ENCODE measurements at regions not wholly inside any gene's neighbourhood (a gene's known extent, or its start where the extent isn't known, plus 50 kb on each side); places are given as distances from the start of the nearest gene placed in this dataset.
A peak's percentile ranks its signal among the peaks of the same experiment; 100 is the strongest.

GRCh38 chr5:173452119-173452905 lies 124.1 kb upstream of the STC2 start:
- H3K27me3 Mint-ChIP-seq, result peaks cover 3% of the 10 kb centered on the region
- ChIA-PET CTCF (interaction anchor here (0.8 kb wide), 1 partner anchor 202 kb away, joined by 3 read pairs; no protein-coding TSS in a partner anchor), POLR2A (no interaction called here)
- H3K4me1 Mint-ChIP-seq (ENCODE audit: low read depth), result no peaks in the 10 kb centered on the region
- intact Hi-C loops (cut with micrococcal nuclease), result no loop called here
- H3K27ac Mint-ChIP-seq, result no peak overlapping the region
- H3K9me3 Mint-ChIP-seq, result no peaks in the 10 kb centered on the region
- DNase-seq, result no peak
- H3K4me3 Mint-ChIP-seq, result no peak overlapping the region
- no peaks in the 10 kb centered on the region for H3K36me3 Mint-ChIP-seq

GRCh38 chr5:173451651-173452050 lies 123.4 kb upstream of the STC2 start:
- DNase-seq, result no peak
- Mint-ChIP-seq H3K27me3 (peaks cover 3% of the 10 kb centered on the region), H3K4me3 (no peak overlapping the region), H3K4me1 (ENCODE audit: low read depth) (no peaks in the 10 kb centered on the region), H3K27ac (no peak overlapping the region), H3K36me3 (no peaks in the 10 kb centered on the region), H3K9me3 (no peaks in the 10 kb centered on the region)
- POLR2A ChIA-PET, result no interaction called here
- intact Hi-C loops (cut with micrococcal nuclease), result no loop called here
- CTCF ChIA-PET, result no interaction called here

DNA sequence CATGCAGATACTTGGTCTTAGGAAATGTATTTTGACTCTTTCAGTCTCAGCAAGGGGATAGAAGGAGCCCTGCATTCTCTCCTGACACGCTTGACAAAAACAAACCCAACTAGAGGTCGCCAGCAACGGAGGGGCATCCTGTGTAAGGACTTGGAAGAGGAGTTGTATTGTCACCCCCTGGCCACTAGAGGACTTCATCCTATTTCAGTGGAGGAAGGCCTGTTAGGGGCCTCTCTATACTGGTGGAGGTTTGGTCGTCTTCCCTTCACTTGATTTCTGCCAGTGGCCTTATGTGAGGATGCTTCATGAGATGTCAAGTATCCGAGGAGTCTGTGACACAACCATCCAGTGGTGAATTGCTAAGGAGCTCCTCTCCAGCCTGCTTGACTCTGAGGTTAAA lies 122.8 kb upstream of the STC2 start:
- intact Hi-C loops (cut with micrococcal nuclease), result no loop called here
- Mint-ChIP-seq H3K27me3 (peaks cover 3% of the 10 kb centered on the region), H3K9me3 (no peaks in the 10 kb centered on the region), H3K27ac (no peak overlapping the region), H3K4me3 (no peak overlapping the region), H3K4me1 (ENCODE audit: low read depth) (no peaks in the 10 kb centered on the region), H3K36me3 (no peaks in the 10 kb centered on the region)
- CTCF ChIA-PET, result interaction anchor here (1.0 kb wide), 1 partner anchor 14 kb away, joined by 3 read pairs; no protein-coding TSS in a partner anchor
- peak; percentile 8 for DNase-seq
- POLR2A ChIA-PET, result no interaction called here

DNA sequence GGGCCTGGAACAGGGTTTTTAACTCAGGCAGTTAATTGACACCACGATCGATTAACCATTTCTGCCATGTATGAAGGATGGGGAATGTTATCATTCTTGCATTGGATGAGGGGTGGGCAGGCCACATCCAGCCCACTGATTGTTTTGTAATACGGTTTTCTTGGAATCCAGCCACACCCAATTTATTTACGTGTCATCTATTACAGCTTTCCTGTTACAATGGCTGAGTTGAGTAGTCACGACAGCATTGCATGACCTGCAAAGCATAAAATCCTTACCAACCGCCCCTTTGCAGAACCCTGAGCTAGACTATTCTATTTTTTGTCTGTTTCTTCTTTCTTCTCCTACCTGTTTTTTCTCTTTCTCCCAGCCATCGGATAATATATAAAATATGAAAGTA lies 122.0 kb upstream of the STC2 start:
- ChIA-PET POLR2A (no interaction called here), CTCF (interaction anchor here (1.0 kb wide), 1 partner anchor 13 kb away, joined by 3 read pairs; no protein-coding TSS in a partner anchor)
- peaks cover 3% of the 10 kb centered on the region for H3K27me3 Mint-ChIP-seq
- DNase-seq, result no peak
- no peak overlapping the region for H3K27ac Mint-ChIP-seq
- intact Hi-C loops (cut with micrococcal nuclease), result no loop called here
- H3K36me3 Mint-ChIP-seq, result no peaks in the 10 kb centered on the region
- H3K9me3 Mint-ChIP-seq, result no peaks in the 10 kb centered on the region
- no peaks in the 10 kb centered on the region for H3K4me1 Mint-ChIP-seq (ENCODE audit: low read depth)
- H3K4me3 Mint-ChIP-seq, result no peak overlapping the region

DNA sequence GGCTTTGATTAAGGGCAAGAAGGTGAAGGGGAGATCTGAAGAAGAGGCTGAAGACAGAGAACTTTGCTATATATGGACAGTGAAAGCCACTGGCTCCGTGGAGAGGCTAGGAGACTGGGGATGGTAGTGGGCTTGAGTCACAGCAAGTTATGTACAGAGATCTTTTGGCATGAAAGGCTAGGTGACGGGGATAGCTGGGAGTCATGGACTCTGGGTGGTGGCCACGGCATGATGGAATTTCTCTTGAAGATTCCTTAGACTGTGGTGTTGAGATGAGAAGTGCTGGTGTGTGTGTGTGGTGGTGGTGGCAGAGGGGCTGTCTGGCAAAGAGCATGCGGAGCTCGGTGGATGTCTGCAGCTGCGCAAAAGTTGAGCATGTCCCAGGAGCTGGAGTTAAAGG lies 120.6 kb upstream of the STC2 start:
- Mint-ChIP-seq H3K27ac (no peak overlapping the region), H3K36me3 (no peaks in the 10 kb centered on the region), H3K27me3 (peaks cover 3% of the 10 kb centered on the region), H3K4me1 (ENCODE audit: low read depth) (no peaks in the 10 kb centered on the region), H3K4me3 (no peak overlapping the region), H3K9me3 (no peaks in the 10 kb centered on the region)
- POLR2A ChIA-PET, result no interaction called here
- DNase-seq, result no peak
- CTCF ChIA-PET, result no interaction called here
- intact Hi-C loops (cut with micrococcal nuclease), result no loop called here

DNA sequence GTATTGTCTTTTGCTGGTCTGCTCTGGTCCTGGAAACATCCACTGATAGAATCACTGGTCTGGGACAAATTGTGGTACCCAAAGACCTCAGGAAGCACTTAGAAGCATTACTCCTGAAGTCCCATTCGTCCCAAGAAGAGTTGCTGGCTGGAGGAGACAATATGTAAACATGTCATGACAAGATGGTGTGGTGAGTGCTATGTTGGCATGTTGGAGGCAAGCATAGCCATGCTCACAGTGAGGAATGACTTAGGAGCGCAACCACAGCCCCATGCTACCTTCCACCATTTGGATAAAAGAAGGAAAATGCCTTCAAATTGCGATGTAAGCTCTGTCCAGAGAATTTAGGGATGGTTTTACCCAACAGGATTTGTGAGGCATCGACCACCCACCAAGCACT lies 115.8 kb upstream of the STC2 start:
- H3K4me1 Mint-ChIP-seq (ENCODE audit: low read depth), result no peaks in the 10 kb centered on the region
- no peaks in the 10 kb centered on the region for H3K9me3 Mint-ChIP-seq
- H3K4me3 Mint-ChIP-seq, result no peak overlapping the region
- peaks cover 4% of the 10 kb centered on the region for H3K27me3 Mint-ChIP-seq
- intact Hi-C loops (cut with micrococcal nuclease), result no loop called here
- H3K27ac Mint-ChIP-seq, result no peak overlapping the region
- ChIA-PET CTCF (no interaction called here), POLR2A (no interaction called here)
- no peak for DNase-seq
- H3K36me3 Mint-ChIP-seq, result no peaks in the 10 kb centered on the region

GRCh38 chr5:173441053-173441628 lies 112.9 kb upstream of the STC2 start:
- intact Hi-C loops (cut with micrococcal nuclease), result no loop called here
- Mint-ChIP-seq H3K9me3 (no peaks in the 10 kb centered on the region), H3K4me1 (ENCODE audit: low read depth) (no peaks in the 10 kb centered on the region), H3K36me3 (no peaks in the 10 kb centered on the region), H3K27ac (no peak overlapping the region), H3K27me3 (peaks cover 5% of the 10 kb centered on the region), H3K4me3 (no peak overlapping the region)
- POLR2A ChIA-PET, result no interaction called here
- DNase-seq, result no peak
- CTCF ChIA-PET, result no interaction called here

DNA sequence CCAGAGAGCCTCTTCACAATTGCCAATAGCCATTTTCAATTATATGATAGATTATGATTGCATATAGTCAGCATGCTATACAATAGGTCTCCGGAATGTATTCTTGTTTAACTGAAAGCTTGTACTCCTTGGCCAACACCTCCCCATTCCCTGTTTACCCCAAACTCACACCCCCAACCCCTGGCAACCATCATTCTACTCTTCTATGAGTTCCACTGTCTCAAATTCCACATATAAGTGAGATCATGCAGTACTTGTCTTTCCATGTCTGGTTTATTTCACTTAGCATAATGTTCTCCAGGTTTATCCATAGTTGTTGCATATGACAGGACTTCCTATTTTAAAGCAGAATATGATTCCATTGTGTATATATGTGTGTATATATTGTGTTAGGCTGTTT lies 110.7 kb upstream of the STC2 start:
- Mint-ChIP-seq H3K9me3 (no peaks in the 10 kb centered on the region), H3K27ac (no peak overlapping the region), H3K4me1 (ENCODE audit: low read depth) (no peaks in the 10 kb centered on the region), H3K27me3 (peaks cover 8% of the 10 kb centered on the region), H3K36me3 (no peaks in the 10 kb centered on the region), H3K4me3 (no peak overlapping the region)
- ChIA-PET CTCF (no interaction called here), POLR2A (no interaction called here)
- intact Hi-C loops (cut with micrococcal nuclease), result no loop called here
- no peak for DNase-seq

- Mint-ChIP-seq H3K4me1 (ENCODE audit: low read depth) (no peaks in the 10 kb centered on the region), H3K36me3 (no peaks in the 10 kb centered on the region), H3K4me3 (no peak overlapping the region), H3K27me3 (peaks cover 8% of the 10 kb centered on the region), H3K9me3 (no peaks in the 10 kb centered on the region), H3K27ac (no peak overlapping the region)
- POLR2A ChIA-PET, result no interaction called here
- no peak for DNase-seq
- intact Hi-C loops (cut with micrococcal nuclease), result no loop called here
- CTCF ChIA-PET, result no interaction called here
Measured at GRCh38 chr5:173435447-173435846, 107.2 kb upstream of the STC2 start.

- peaks cover 5% of the 10 kb centered on the region for H3K27me3 Mint-ChIP-seq
- ChIA-PET CTCF (no interaction called here), POLR2A (no interaction called here)
- DNase-seq, result no peak
- H3K36me3 Mint-ChIP-seq, result no peaks in the 10 kb centered on the region
- no peaks in the 10 kb centered on the region for H3K9me3 Mint-ChIP-seq
- no peaks in the 10 kb centered on the region for H3K4me1 Mint-ChIP-seq (ENCODE audit: low read depth)
- no peak overlapping the region for H3K27ac Mint-ChIP-seq
- intact Hi-C loops (cut with micrococcal nuclease), result no loop called here
- H3K4me3 Mint-ChIP-seq, result no peak overlapping the region
Measured at GRCh38 chr5:173434270-173434669, 106.1 kb upstream of the STC2 start.

DNA sequence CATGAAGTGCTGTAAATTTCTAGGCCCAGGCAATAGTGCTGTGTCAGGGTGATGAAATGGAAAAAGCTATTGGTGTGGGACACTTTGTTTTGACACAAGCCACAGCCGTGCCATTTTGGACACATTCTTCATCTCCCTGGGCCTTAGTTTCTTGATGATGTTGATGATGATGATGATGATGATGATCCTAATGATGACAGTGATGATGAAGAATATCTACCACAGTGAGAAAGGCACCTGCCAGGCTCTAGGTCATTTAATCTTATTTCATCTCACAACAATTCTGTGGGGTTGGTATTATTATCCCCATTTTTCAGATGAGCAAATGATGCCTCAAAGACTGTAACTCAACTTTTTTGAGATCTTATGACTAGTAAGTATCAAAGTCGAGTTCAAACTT lies 102.2 kb upstream of the STC2 start:
- CTCF ChIA-PET, result no interaction called here

GRCh38 chr5:173429489-173430150 lies 101.4 kb upstream of the STC2 start:
- no peak for DNase-seq
- POLR2A ChIA-PET, result no interaction called here
- H3K4me1 Mint-ChIP-seq (ENCODE audit: low read depth), result no peaks in the 10 kb centered on the region
- CTCF ChIA-PET, result interaction anchor here (0.6 kb wide), 1 partner anchor 112 kb away, joined by 3 read pairs; no protein-coding TSS in a partner anchor
- H3K4me3 Mint-ChIP-seq, result no peak overlapping the region
- H3K9me3 Mint-ChIP-seq, result no peaks in the 10 kb centered on the region
- H3K36me3 Mint-ChIP-seq, result no peaks in the 10 kb centered on the region
- intact Hi-C loops (cut with micrococcal nuclease), result no loop called here
- H3K27ac Mint-ChIP-seq, result no peak overlapping the region
- peaks cover under 1% of the 10 kb centered on the region for H3K27me3 Mint-ChIP-seq

More for the DNA sequence above, 102.2 kb upstream of the STC2 start:
- H3K27me3 Mint-ChIP-seq, result no peaks in the 10 kb centered on the region
- intact Hi-C loops (cut with micrococcal nuclease), result no loop called here
- POLR2A ChIA-PET, result no interaction called here
- H3K4me1 Mint-ChIP-seq (ENCODE audit: low read depth), result no peaks in the 10 kb centered on the region
- H3K4me3 Mint-ChIP-seq, result no peak overlapping the region
- no peaks in the 10 kb centered on the region for H3K9me3 Mint-ChIP-seq
- no peak overlapping the region for H3K27ac Mint-ChIP-seq
- H3K36me3 Mint-ChIP-seq, result no peaks in the 10 kb centered on the region
- no peak for DNase-seq

Measured in activated CD4-positive, alpha-beta memory T cell treated with anti-CD3 and anti-CD28 coated beads for 36 hours (primary cell).